ENCODE measurements at regions not wholly inside any gene's neighbourhood (a gene's known extent, or its start where the extent isn't known, plus 50 kb on each side); places are given as distances from the start of the nearest gene placed in this dataset.

GRCh38 chr5:25641124-25641523 is 996.3 kb upstream of the CDH10 start:
- DNase-seq (ENCODE audit: extremely low spot score) = no peak
- TF ChIP-seq FOXK2 (IDR thresholded peaks at IDR 0.05) = no peak
- TF ChIP-seq LEF1 (IDR thresholded peaks at IDR 0.05; ENCODE audit: borderline replicate concordance) = no peak
- no peak for TF ChIP-seq CTBP1 (IDR thresholded peaks at IDR 0.05; ENCODE audit: borderline replicate concordance)
- TF ChIP-seq FOXA1 (IDR thresholded peaks at IDR 0.05) = no peak
- TF ChIP-seq ELF4 (IDR thresholded peaks at IDR 0.05) = no peak
- TF ChIP-seq ARNT (IDR thresholded peaks at IDR 0.05) = no peak
- TF ChIP-seq HDGF (IDR thresholded peaks at IDR 0.05; ENCODE audit: borderline replicate concordance) = no peak
- no peak for TF ChIP-seq TARDBP (IDR thresholded peaks at IDR 0.05)
- TF ChIP-seq SUZ12 (IDR thresholded peaks at IDR 0.05) = no peak
- TF ChIP-seq SP1 (IDR thresholded peaks at IDR 0.05) = no peak
- TF ChIP-seq NFRKB (IDR thresholded peaks at IDR 0.05) = no peak
- no peak for TF ChIP-seq L3MBTL2 (conservative IDR thresholded peaks at IDR 0.05)
- no peak for TF ChIP-seq ZNF384 (IDR thresholded peaks at IDR 0.05)
- TF ChIP-seq BHLHE40 (IDR thresholded peaks at IDR 0.05; ENCODE audit: borderline replicate concordance) = no peak
- no peak for TF ChIP-seq PKNOX1 (IDR thresholded peaks at IDR 0.05)
- TF ChIP-seq FOXM1 (IDR thresholded peaks at IDR 0.05; ENCODE audit: borderline replicate concordance) = no peak
- POLR2A ChIA-PET = no interaction called here
- CTCF ChIA-PET = no interaction called here

GRCh38 chr5:25619273-25619672 is 974.5 kb upstream of the CDH10 start:
- CTCF ChIA-PET = no interaction called here
- POLR2A ChIA-PET = no interaction called here
- DNase-seq (ENCODE audit: extremely low spot score) = no peak
- TF ChIP-seq PKNOX1 (IDR thresholded peaks at IDR 0.05) (no peak), HDGF (IDR thresholded peaks at IDR 0.05; ENCODE audit: borderline replicate concordance) (no peak), ZNF384 (IDR thresholded peaks at IDR 0.05) (no peak), SUZ12 (IDR thresholded peaks at IDR 0.05) (no peak), BHLHE40 (IDR thresholded peaks at IDR 0.05; ENCODE audit: borderline replicate concordance) (no peak), FOXK2 (IDR thresholded peaks at IDR 0.05) (no peak), CTBP1 (IDR thresholded peaks at IDR 0.05; ENCODE audit: borderline replicate concordance) (no peak), TARDBP (IDR thresholded peaks at IDR 0.05) (no peak), LEF1 (IDR thresholded peaks at IDR 0.05; ENCODE audit: borderline replicate concordance) (no peak), NFRKB (IDR thresholded peaks at IDR 0.05) (no peak), ARNT (IDR thresholded peaks at IDR 0.05) (no peak), FOXA1 (IDR thresholded peaks at IDR 0.05) (no peak), L3MBTL2 (conservative IDR thresholded peaks at IDR 0.05) (no peak), FOXM1 (IDR thresholded peaks at IDR 0.05; ENCODE audit: borderline replicate concordance) (no peak), ELF4 (IDR thresholded peaks at IDR 0.05) (no peak), SP1 (IDR thresholded peaks at IDR 0.05) (no peak)

GRCh38 chr5:25618821-25619220 is 974.0 kb upstream of the CDH10 start:
- no peak for DNase-seq (ENCODE audit: extremely low spot score)
- TF ChIP-seq ELF4 (IDR thresholded peaks at IDR 0.05) (no peak), CTBP1 (IDR thresholded peaks at IDR 0.05; ENCODE audit: borderline replicate concordance) (no peak)
- ChIA-PET CTCF (no interaction called here), POLR2A (no interaction called here)

DNA sequence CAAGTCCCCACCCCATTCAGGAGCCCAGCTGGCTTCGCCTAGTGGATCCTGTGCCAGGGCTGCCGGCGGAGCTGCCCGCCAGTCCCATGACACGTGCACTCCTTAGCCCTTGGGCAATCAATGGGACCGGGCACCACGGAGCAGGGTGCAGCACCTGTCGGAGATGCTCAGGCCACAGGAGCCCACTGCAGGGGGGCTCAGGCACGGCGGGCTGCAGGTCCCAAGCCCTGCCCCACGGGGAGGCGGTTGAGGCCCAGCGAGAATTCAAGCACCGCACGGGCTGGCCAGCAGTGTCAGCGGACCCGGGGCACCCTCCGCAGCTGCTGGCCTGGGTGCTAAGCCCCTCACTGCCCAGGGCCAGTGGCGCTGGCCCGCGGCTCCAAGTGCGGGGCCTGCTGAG is 969.7 kb upstream of the CDH10 start:
- no peak for TF ChIP-seq ZNF384 (IDR thresholded peaks at IDR 0.05)
- ChIA-PET CTCF (no interaction called here), POLR2A (no interaction called here)

GRCh38 chr5:25604681-25605080 is 959.9 kb upstream of the CDH10 start:
- CTCF ChIA-PET = interaction anchor here (0.6 kb wide), 1 partner anchor 148 kb away, joined by 4 read pairs; no protein-coding TSS in a partner anchor
- TF ChIP-seq FOXK2 (IDR thresholded peaks at IDR 0.05) = no peak
- no peak for TF ChIP-seq NFRKB (IDR thresholded peaks at IDR 0.05)
- TF ChIP-seq L3MBTL2 (conservative IDR thresholded peaks at IDR 0.05) = no peak
- TF ChIP-seq SP1 (IDR thresholded peaks at IDR 0.05) = no peak
- TF ChIP-seq BHLHE40 (IDR thresholded peaks at IDR 0.05; ENCODE audit: borderline replicate concordance) = no peak
- no peak for TF ChIP-seq ELF4 (IDR thresholded peaks at IDR 0.05)
- TF ChIP-seq LEF1 (IDR thresholded peaks at IDR 0.05; ENCODE audit: borderline replicate concordance) = no peak
- no peak for TF ChIP-seq CTBP1 (IDR thresholded peaks at IDR 0.05; ENCODE audit: borderline replicate concordance)
- no peak for TF ChIP-seq FOXM1 (IDR thresholded peaks at IDR 0.05; ENCODE audit: borderline replicate concordance)
- TF ChIP-seq ARNT (IDR thresholded peaks at IDR 0.05) = no peak
- no peak for TF ChIP-seq TARDBP (IDR thresholded peaks at IDR 0.05)
- TF ChIP-seq PKNOX1 (IDR thresholded peaks at IDR 0.05) = no peak
- POLR2A ChIA-PET = no interaction called here

More for the DNA sequence above, 969.7 kb upstream of the CDH10 start:
- DNase-seq (ENCODE audit: extremely low spot score) = no peak

GRCh38 chr5:25579111-25579510 is 934.3 kb upstream of the CDH10 start:
- TF ChIP-seq ELF4 (IDR thresholded peaks at IDR 0.05) (no peak), PKNOX1 (IDR thresholded peaks at IDR 0.05) (no peak), SUZ12 (IDR thresholded peaks at IDR 0.05) (no peak), FOXK2 (IDR thresholded peaks at IDR 0.05) (no peak), FOXA1 (IDR thresholded peaks at IDR 0.05) (no peak), LEF1 (IDR thresholded peaks at IDR 0.05; ENCODE audit: borderline replicate concordance) (no peak)
- DNase-seq (ENCODE audit: extremely low spot score) = no peak
- ChIA-PET POLR2A (no interaction called here), CTCF (no interaction called here)

More at GRCh38 chr5:25604681-25605080, 959.9 kb upstream of the CDH10 start:
- DNase-seq (ENCODE audit: extremely low spot score) = no peak
